K562 (cell line): ENCODE measurements at regions not wholly inside any gene's neighbourhood (a gene's known extent, or its start where the extent isn't known, plus 50 kb on each side); places are given as distances from the start of the nearest gene placed in this dataset.

Experiments used
- ATAC-seq: fragments of 200-7000 bp; cut with Tn5 transposase; 3 replicates; pipeline ENCODE4 v1.9.1; 2020; ENCODE audit warnings: moderate library complexity
- BruUV-seq: library from RNA; stranded (reverse); fragments of 400-500 nt; replicated peaks from 2 replicates; lab custom pipeline; 2021; lab: Mats Ljungman, UMichigan
- CTCF ChIA-PET: fragments of 300-600 bp; formaldehyde crosslinking; extraction: SDS; loops from one replicate; lab custom pipeline; 2021; ENCODE audit warnings: low intra/inter-chr PET ratio; lab: Yijun Ruan, JAX
- POLR2A ChIA-PET: fragments of 300-600, 350-650 bp; sonication (Branson Sonifier 250); formaldehyde crosslinking; extraction: SDS; loops from one replicate; lab custom pipeline; 2021; ENCODE audit warnings: antibody characterized with exemption, inconsistent platforms; lab: Yijun Ruan, JAX
- DNase-seq, 4 experiments: peaks; one replicate each; pipeline versions ENCODE4 v3.0.0 to v3.0.0-alpha.2; 2011 to 2018; ENCODE audit warnings: low spot score in 3 of 4, mixed read lengths in 3 of 4; ENCODE audit errors: extremely low read depth in 1 of 4
- FAIRE-seq: peaks from 2 replicates; lab custom pipeline; 2011; peaks lifted over from hg19 to GRCh38; lab: Jason Lieb, UNC
- H2AFZ ChIP-seq: 2 replicates; pipeline ENCODE4 v1.6.0; 2011; ENCODE audit warnings: low read depth, low read length, control low read depth, inconsistent platforms
- H3K27ac ChIP-seq: fragments of 200-600 bp; 3 replicates; pipeline ENCODE4 v1.8.0; 2011; ENCODE audit warnings: low read depth, mild to moderate bottlenecking, control low read depth, inconsistent platforms, low read length, moderate library complexity, mixed read lengths; ENCODE audit errors: extremely low read depth
- H3K27me3 ChIP-seq, 2 experiments: fragments of 300-600 bp in 1 of 2; 2 replicates in 1 of 2; 3 replicates in 1 of 2; pipeline versions ENCODE4 v1.6.0 to v1.8.0; 2011; ENCODE audit warnings: inconsistent platforms in 2 of 2, low read length in 2 of 2, mild to moderate bottlenecking in 1 of 2, mixed read lengths in 1 of 2, moderate library complexity in 1 of 2; ENCODE audit not compliant: control insufficient read depth in 2 of 2, insufficient read depth in 2 of 2
- H3K36me3 ChIP-seq: fragments of 300-600 bp; 3 replicates; pipeline ENCODE4 v1.8.0; 2011; ENCODE audit warnings: mild to moderate bottlenecking, low read length, inconsistent platforms; ENCODE audit not compliant: control insufficient read depth, insufficient read depth
- H3K4me1 ChIP-seq, 2 experiments: fragments of 200-600 bp in 1 of 2; replicated peaks in 1 of 2; 2 replicates in 1 of 2; 3 replicates in 1 of 2; pipeline versions ENCODE4 v1.5.1 to v1.8.0; 2011; ENCODE audit warnings: inconsistent platforms in 2 of 2, low read length in 2 of 2, mild to moderate bottlenecking in 1 of 2, mixed read lengths in 1 of 2, moderate library complexity in 1 of 2; ENCODE audit not compliant: control insufficient read depth in 2 of 2, insufficient read depth in 2 of 2
- H3K4me2 ChIP-seq: 2 replicates; pipeline ENCODE4 v1.6.1; 2011; ENCODE audit warnings: low read length, control low read depth, inconsistent platforms, mixed read lengths; ENCODE audit not compliant: insufficient read depth
- H3K4me3 ChIP-seq: fragments of 200-600 bp; sonication (generic), shearing (Covaris generic); 2 replicates; pipeline ENCODE4 v1.5.1; 2016; ENCODE audit warnings: control low read depth, inconsistent platforms
- H3K79me2 ChIP-seq: fragments of 200-600 bp; 3 replicates; pipeline ENCODE4 v1.8.0; 2011; ENCODE audit warnings: low read length, inconsistent platforms; ENCODE audit not compliant: control insufficient read depth, insufficient read depth
- H3K9ac ChIP-seq, 2 experiments: 2 replicates each; pipeline versions ENCODE4 v1.6.0 to v1.6.1; 2011; ENCODE audit warnings: low read depth in 2 of 2, low read length in 2 of 2, control low read depth in 1 of 2, inconsistent platforms in 1 of 2, mild to moderate bottlenecking in 1 of 2, mixed read lengths in 1 of 2; ENCODE audit not compliant: insufficient read depth in 1 of 2
- H3K9me1 ChIP-seq: one replicate; pipeline ENCODE4 v1.6.0; 2011; ENCODE audit warnings: inconsistent platforms, mild to moderate bottlenecking, low read length, moderate library complexity; ENCODE audit not compliant: control insufficient read depth, insufficient read depth
- H3K9me3 ChIP-seq: replicated peaks from 2 replicates; pipeline ENCODE4 v1.5.1; 2011; ENCODE audit warnings: low read depth, low read length, inconsistent platforms; ENCODE audit not compliant: control insufficient read depth, insufficient read depth
- H4K20me1 ChIP-seq: replicated peaks from 2 replicates; pipeline ENCODE4 v1.6.1; 2011; ENCODE audit warnings: low read length, inconsistent platforms, mixed read lengths; ENCODE audit not compliant: control insufficient read depth, insufficient read depth
- COPS2 ChIP-seq: fragments of 450-650 bp; conservative IDR thresholded peaks from 2 replicates; pipeline ENCODE4 v1.6.1; 2016; ENCODE audit warnings: mild to moderate bottlenecking, moderate library complexity
- CREBBP ChIP-seq: IDR thresholded peaks from one replicate; pipeline ENCODE4 v1.6.1; 2012; ENCODE audit warnings: low read depth, mild to moderate bottlenecking, control low read depth, inconsistent platforms, low read length
- ETV1 ChIP-seq: fragments of 450-650 bp; conservative IDR thresholded peaks from 2 replicates; pipeline ENCODE4 v1.6.1; 2016; ENCODE audit warnings: missing genetic modification characterization, control low read depth, low read depth, missing compliant biosample characterization
- ETV6 ChIP-seq, 3 experiments: fragments of 150-350 bp in 1 of 3; sonication (generic) in 1 of 3; formaldehyde crosslinking in 1 of 3; IDR thresholded peaks; 2 replicates each; pipeline versions ENCODE4 v1.6.1 to v1.8.0; 2014 to 2022; ENCODE audit warnings: borderline replicate concordance in 2 of 3, low read depth in 2 of 3, antibody characterized with exemption in 1 of 3, low read length in 1 of 3, mild to moderate bottlenecking in 1 of 3, missing genetic modification reagents in 1 of 3
- HSF4 ChIP-seq: fragments of 250-450 bp; sonication (Bioruptor Pico); IDR thresholded peaks from 2 replicates; pipeline ENCODE4 v2.1.2; 2022; ENCODE audit warnings: mild to moderate bottlenecking, moderate library complexity, borderline replicate concordance
- MTA1 ChIP-seq: fragments of 450-650 bp; IDR thresholded peaks from 2 replicates; pipeline ENCODE4 v1.6.1; 2017; ENCODE audit warnings: borderline replicate concordance
- NELFE ChIP-seq: IDR thresholded peaks from 2 replicates; pipeline ENCODE4 v1.6.1; 2011; ENCODE audit warnings: mild to moderate bottlenecking; ENCODE audit not compliant: insufficient read depth, insufficient read length
- NFYB ChIP-seq: IDR thresholded peaks from 2 replicates; pipeline ENCODE4 v1.6.1; 2011; ENCODE audit warnings: mild to moderate bottlenecking, moderate library complexity; ENCODE audit not compliant: insufficient read length; ENCODE audit errors: extremely low read depth
- SRSF1 ChIP-seq: fragments of 200-400 bp; formaldehyde crosslinking; IDR thresholded peaks from 2 replicates; pipeline ENCODE4 v1.6.1; 2017; ENCODE audit warnings: mild to moderate bottlenecking, low read depth, low read length, moderate library complexity
- TAF9B ChIP-seq: fragments of 450-650 bp; IDR thresholded peaks from 2 replicates; pipeline ENCODE4 v1.6.1; 2018; ENCODE audit warnings: mild to moderate bottlenecking; ENCODE audit not compliant: partially characterized antibody
- ZNF280A ChIP-seq: fragments of 450-650 bp; IDR thresholded peaks from 2 replicates; pipeline ENCODE4 v1.6.1; 2018; ENCODE audit warnings: mild to moderate bottlenecking, low read depth; ENCODE audit not compliant: partially characterized antibody
- ZNF507 ChIP-seq: conservative IDR thresholded peaks from 2 replicates; pipeline ENCODE4 v1.6.1; 2017; ENCODE audit warnings: missing genetic modification characterization, missing compliant biosample characterization
- ZNF511 ChIP-seq: sonication (generic); formaldehyde crosslinking; IDR thresholded peaks from 2 replicates; pipeline ENCODE4 v1.8.0; 2022; ENCODE audit warnings: mild to moderate bottlenecking, missing genetic modification reagents
- ZNF551 ChIP-seq: fragments of 250-450 bp; sonication (Bioruptor Pico); IDR thresholded peaks from 2 replicates; pipeline ENCODE4 v1.5.0; 2021; ENCODE audit warnings: mild to moderate bottlenecking, moderate library complexity
- WGBS: fragments of 100-300 bp; shearing (Covaris generic); methylation state at CpG from one replicate; pipeline ENCODE4 v1.1.6; 2016; ENCODE audit warnings: low coverage, mixed read lengths; ENCODE audit not compliant: insufficient coverage; ENCODE audit errors: missing lambda C conversion rate; 5-methylcytosine and 5-hydroxymethylcytosine counted together
- in situ Hi-C: fragments of 300-500 bp; cut with MboI; formaldehyde crosslinking; loops from 4 replicates; pipeline ENCODE4 v1.15.0; 2018; ENCODE audit warnings: inconsistent platforms, mixed read lengths
- intact Hi-C: fragments of 100-400 bp; cut with micrococcal nuclease; formaldehyde crosslinking; loops from 2 replicates; pipeline ENCODE4 v1.14.2; 2022

- TF ChIP-seq COPS2: no peak
- TF ChIP-seq HSF4 (CRISPR knock-in tag): no peak
- TF ChIP-seq NFYB: no peak
- TF ChIP-seq ZNF511 (CRISPR knock-in tag): no peak
- TF ChIP-seq CREBBP: no peak
- no peak for TF ChIP-seq ZNF507
- no peak for TF ChIP-seq MTA1
- no peak for TF ChIP-seq ZNF280A
- no peak for TF ChIP-seq ETV6 (IDR thresholded peaks at IDR 0.05; ENCODE audit: borderline replicate concordance in 1 of 2, low read depth in 2 of 2, low read length in 1 of 2)
- TF ChIP-seq ETV6 (CRISPR knock-in tag; IDR thresholded peaks at IDR 0.05; ENCODE audit: borderline replicate concordance): no peak
- no peak for TF ChIP-seq ETV1
- no peak for TF ChIP-seq TAF9B
- TF ChIP-seq NELFE: no peak
- TF ChIP-seq ZNF551 (CRISPR knock-in tag): no peak
- no peak for TF ChIP-seq SRSF1
- intact Hi-C loops (no loop called here), in situ Hi-C loops (no loop called here)
- no peaks in the 10 kb centered on the region for H4K20me1 ChIP-seq
- no peaks in the 10 kb centered on the region for H3K9me3 ChIP-seq
- FAIRE-seq: no peak
- no peaks in the 10 kb centered on the region for H3K9me1 ChIP-seq
- no peak for ATAC-seq
- no peak overlapping the region for H2AFZ ChIP-seq
- no peak for DNase-seq
- no peak overlapping the region for H3K27ac ChIP-seq
- no peak overlapping the region for H3K9ac ChIP-seq
- WGBS: 0% methylated on average over 1 of the region's 1 CpG
- CTCF ChIA-PET: no interaction called here
- H3K79me2 ChIP-seq: no peaks in the 10 kb centered on the region
- no peaks in the 10 kb centered on the region for H3K27me3 ChIP-seq
- no peaks in the 10 kb centered on the region for H3K36me3 ChIP-seq
- BruUV-seq: no TSS peak
- POLR2A ChIA-PET: no interaction called here
- no peak overlapping the region for H3K4me3 ChIP-seq
- H3K4me2 ChIP-seq: no peak overlapping the region
- H3K4me1 ChIP-seq: no peaks in the 10 kb centered on the region
Observed at GRCh38 chr7:10284001-10284400, 689.7 kb upstream of the PHF14 start.
